H1 (cell line): ENCODE measurements at regions not wholly inside any gene's neighbourhood (a gene's known extent, or its start where the extent isn't known, plus 50 kb on each side); places are given as distances from the start of the nearest gene placed in this dataset.
"Not testable (repeated sequence)": the region's sequence is repeated elsewhere in the genome, so short reads cannot be mapped to it uniquely, and the experiment has no call there.

ENCODE experiments used
- CTCF ChIA-PET: fragments of 300-600 bp; sonication (Branson Sonifier 250); formaldehyde crosslinking; loops from one replicate; lab custom pipeline; 2021; ENCODE audit not compliant: partially characterized antibody; lab: Charles Lee
- POLR2A ChIA-PET: fragments of 300-600 bp; sonication (Branson Sonifier 250); formaldehyde crosslinking; loops from one replicate; lab custom pipeline; 2021; ENCODE audit warnings: inconsistent platforms; ENCODE audit not compliant: partially characterized antibody; lab: Charles Lee
- DNase-seq, 2 experiments: peaks; one replicate each; pipeline versions ENCODE4 v3.0.0 to v3.0.0-alpha.2; 2010 to 2022; ENCODE audit warnings: low spot score in 2 of 2, low read depth in 1 of 2, mixed read lengths in 1 of 2
- FAIRE-seq: peaks from 2 replicates; lab custom pipeline; 2011; peaks lifted over from hg19 to GRCh38; lab: Jason Lieb, UNC
- H2AFZ ChIP-seq: 2 replicates; pipeline ENCODE4 v1.8.1; 2012; ENCODE audit warnings: low read length, inconsistent platforms
- H2AK5ac ChIP-seq: 2 replicates; pipeline ENCODE4 v1.6.1; 2013; ENCODE audit warnings: low read depth, low read length
- H2BK120ac ChIP-seq: replicated peaks from 2 replicates; pipeline ENCODE3; 2013; ENCODE audit warnings: low read depth, low read length, inconsistent platforms
- H2BK12ac ChIP-seq: 2 replicates; pipeline ENCODE4 v1.6.1; 2013; ENCODE audit warnings: low read depth, low read length
- H2BK15ac ChIP-seq: 2 replicates; pipeline ENCODE4 v1.6.1; 2013; ENCODE audit warnings: low read length
- H2BK20ac ChIP-seq: 2 replicates; pipeline ENCODE4 v1.6.1; 2013; ENCODE audit warnings: low read length
- H2BK5ac ChIP-seq: 2 replicates; pipeline ENCODE4 v1.6.1; 2013; ENCODE audit warnings: low read depth, low read length
- H3K14ac ChIP-seq: 2 replicates; pipeline ENCODE4 v1.6.1; 2013; ENCODE audit warnings: inconsistent platforms; ENCODE audit not compliant: insufficient read length
- H3K18ac ChIP-seq: 2 replicates; pipeline ENCODE4 v1.6.1; 2013; ENCODE audit warnings: low read length; ENCODE audit errors: extremely low read depth
- H3K23ac ChIP-seq: 2 replicates; pipeline ENCODE4 v1.6.1; 2013; ENCODE audit warnings: inconsistent platforms; ENCODE audit not compliant: insufficient read length
- H3K23me2 ChIP-seq: 2 replicates; pipeline ENCODE4 v1.6.1; 2013; ENCODE audit warnings: low read depth, low read length
- H3K27ac ChIP-seq: 2 replicates; pipeline ENCODE4 v1.6.1; 2011; ENCODE audit warnings: low read depth, low read length, inconsistent platforms
- H3K27me3 ChIP-seq, 4 experiments: replicated peaks in 1 of 4; 1 replicate in 1 of 4; 2 replicates in 3 of 4; pipeline versions ENCODE4 v1.6.1 to v1.8.1; 2011 to 2013; ENCODE audit warnings: low read length in 3 of 4, mild to moderate bottlenecking in 3 of 4, inconsistent platforms in 2 of 4, mixed read lengths in 2 of 4, moderate library complexity in 1 of 4; ENCODE audit not compliant: control insufficient read depth in 3 of 4, insufficient read depth in 3 of 4; ENCODE audit errors: extremely low read depth in 1 of 4
- H3K36me3 ChIP-seq, 4 experiments: 2 replicates each; pipeline versions ENCODE4 v1.6.1 to v1.8.1; 2011 to 2013; ENCODE audit warnings: mild to moderate bottlenecking in 4 of 4, low read length in 3 of 4, moderate library complexity in 2 of 4, control low read depth in 1 of 4, inconsistent platforms in 1 of 4; ENCODE audit not compliant: insufficient read depth in 4 of 4, control insufficient read depth in 2 of 4
- H3K4ac ChIP-seq: replicated peaks from 2 replicates; pipeline ENCODE3; 2013; ENCODE audit warnings: low read length, low read depth, mixed read lengths, inconsistent platforms; ENCODE audit not compliant: insufficient read length
- H3K4me1 ChIP-seq, 4 experiments: replicated peaks in 1 of 4; 1 replicate in 1 of 4; 2 replicates in 3 of 4; pipeline versions ENCODE4 v1.6.1 to v1.8.1; 2011 to 2013; ENCODE audit warnings: low read length in 3 of 4, inconsistent platforms in 2 of 4, mixed read lengths in 1 of 4; ENCODE audit not compliant: insufficient read depth in 4 of 4, control insufficient read depth in 3 of 4
- H3K4me2 ChIP-seq, 2 experiments: 2 replicates each; pipeline versions ENCODE4 v1.6.1 to v1.8.1; 2011 to 2013; ENCODE audit warnings: low read depth in 2 of 2, low read length in 2 of 2, control low read depth in 1 of 2, inconsistent platforms in 1 of 2, mild to moderate bottlenecking in 1 of 2; ENCODE audit not compliant: insufficient read depth in 1 of 2
- H3K4me3 ChIP-seq, 4 experiments: fragments of 200-600, 300-600 bp in 1 of 4; sonication (generic), shearing (Covaris generic), sonication (Bioruptor Twin) in 1 of 4; 2 replicates each; pipeline versions ENCODE4 v1.5.1 to v1.8.1; 2011 to 2016; ENCODE audit warnings: low read length in 4 of 4, low read depth in 3 of 4, control low read depth in 2 of 4, inconsistent platforms in 2 of 4, mild to moderate bottlenecking in 2 of 4, mixed read lengths in 1 of 4, moderate library complexity in 1 of 4; ENCODE audit not compliant: insufficient read depth in 2 of 4; ENCODE audit errors: extremely low read depth in 1 of 4
- H3K56ac ChIP-seq: replicated peaks from 2 replicates; pipeline ENCODE3; 2013; ENCODE audit warnings: low read depth, mild to moderate bottlenecking, mixed read lengths, low read length, inconsistent platforms; ENCODE audit not compliant: insufficient read length
- H3K79me1 ChIP-seq: 2 replicates; pipeline ENCODE4 v1.6.1; 2013; ENCODE audit warnings: low read depth, low read length, control low read depth
- H3K79me2 ChIP-seq, 2 experiments: 2 replicates each; pipeline versions ENCODE4 v1.6.1 to v1.8.1; 2012 to 2013; ENCODE audit warnings: low read length in 2 of 2, mild to moderate bottlenecking in 2 of 2, inconsistent platforms in 1 of 2; ENCODE audit not compliant: insufficient read depth in 2 of 2, control insufficient read depth in 1 of 2
- H3K9ac ChIP-seq, 4 experiments: replicated peaks in 1 of 4; 1 replicate in 1 of 4; 2 replicates in 3 of 4; pipeline versions ENCODE4 v1.6.1 to v1.8.1; 2011 to 2013; ENCODE audit warnings: low read depth in 3 of 4, low read length in 3 of 4, control low read depth in 2 of 4, mild to moderate bottlenecking in 2 of 4, moderate library complexity in 2 of 4, inconsistent platforms in 1 of 4; ENCODE audit errors: extremely low read depth in 1 of 4
- H3K9me3 ChIP-seq, 2 experiments: 2 replicates each; pipeline versions ENCODE4 v1.6.1 to v1.8.1; 2012 to 2013; ENCODE audit warnings: mild to moderate bottlenecking in 2 of 2, moderate library complexity in 2 of 2, control low read depth in 1 of 2, inconsistent platforms in 1 of 2, low read depth in 1 of 2, low read length in 1 of 2, mixed read lengths in 1 of 2; ENCODE audit not compliant: insufficient read depth in 2 of 2
- H4K20me1 ChIP-seq, 2 experiments: replicated peaks in 1 of 2; 2 replicates each; pipeline versions ENCODE3 to v1.8.1; 2011 to 2013; ENCODE audit warnings: inconsistent platforms in 2 of 2, low read length in 2 of 2, mild to moderate bottlenecking in 1 of 2; ENCODE audit not compliant: insufficient read depth in 2 of 2, control insufficient read depth in 1 of 2
- H4K5ac ChIP-seq: 2 replicates; pipeline ENCODE4 v1.6.1; 2013; ENCODE audit warnings: low read length, low read depth, mixed read lengths, inconsistent platforms; ENCODE audit not compliant: insufficient read length
- H4K8ac ChIP-seq: 2 replicates; pipeline ENCODE4 v1.8.0; 2013; ENCODE audit warnings: mild to moderate bottlenecking, moderate library complexity, low read length, inconsistent platforms; ENCODE audit not compliant: insufficient read depth; ENCODE audit errors: extremely low read depth
- H4K91ac ChIP-seq: replicated peaks from 2 replicates; pipeline ENCODE3; 2013; ENCODE audit warnings: low read length, mixed read lengths, inconsistent platforms; ENCODE audit not compliant: insufficient read length
- WGBS, 2 experiments: shearing (Covaris generic) in 1 of 2; methylation state at CpG; one replicate each; pipeline versions ENCODE4 v1.1.6 to v1.1.7; 2013 to 2015; ENCODE audit warnings: low lambda C conversion rate in 2 of 2, mixed read lengths in 2 of 2, inconsistent platforms in 1 of 2, low coverage in 1 of 2, missing lambda C conversion rate in 1 of 2; ENCODE audit not compliant: insufficient replicate concordance in 2 of 2, insufficient coverage in 1 of 2, insufficient read length in 1 of 2; ENCODE audit errors: extremely low coverage in 1 of 2, missing lambda C conversion rate in 1 of 2; 5-methylcytosine and 5-hydroxymethylcytosine counted together

DNA sequence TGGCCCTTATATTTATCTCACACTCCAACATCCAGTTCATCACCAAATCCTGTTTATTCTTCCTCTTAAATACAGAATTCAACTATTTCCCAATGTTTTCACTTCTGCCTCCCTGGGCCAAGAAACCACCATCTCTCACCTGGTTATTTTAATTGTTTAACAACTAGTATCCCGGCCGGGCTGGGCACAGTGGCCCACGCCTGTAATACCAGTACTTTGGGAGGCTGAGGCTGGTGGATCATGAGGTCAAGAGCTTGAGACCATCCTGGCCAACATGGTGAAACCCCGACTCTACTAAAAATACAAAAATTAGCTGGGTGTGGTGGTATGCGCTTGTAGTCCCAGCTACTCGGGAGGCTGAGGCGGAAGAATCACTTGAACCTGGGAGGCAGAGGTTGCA, 120.9 kb upstream of the GOLGA6L4 start:
- FAIRE-seq, CTCF ChIA-PET: not testable (repeated sequence)

More for the DNA sequence above, 120.9 kb upstream of the GOLGA6L4 start:
- POLR2A ChIA-PET, H3K23ac ChIP-seq, H3K23me2 ChIP-seq, H4K8ac ChIP-seq, H3K56ac ChIP-seq, H2BK15ac ChIP-seq, H3K4me1 ChIP-seq, H3K4ac ChIP-seq, H3K79me2 ChIP-seq, H2BK12ac ChIP-seq, H2AK5ac ChIP-seq, H3K4me3 ChIP-seq, H2AFZ ChIP-seq, H3K36me3 ChIP-seq, H3K79me1 ChIP-seq, H4K20me1 ChIP-seq, H3K14ac ChIP-seq, H4K5ac ChIP-seq, H3K9ac ChIP-seq, H2BK120ac ChIP-seq, DNase-seq, H3K27me3 ChIP-seq, H2BK5ac ChIP-seq, H3K4me2 ChIP-seq, H2BK20ac ChIP-seq, H3K18ac ChIP-seq, H3K9me3 ChIP-seq, H4K91ac ChIP-seq, H3K27ac ChIP-seq: not testable (repeated sequence)
- 97% methylated on average over 7 of the region's 7 CpGs; no CpG with 5 or more reads in 1 of the 2 experiments for WGBS, 2 experiments
